ENCODE measurements at regions not wholly inside any gene's neighbourhood (a gene's known extent, or its start where the extent isn't known, plus 50 kb on each side); places are given as distances from the start of the nearest gene placed in this dataset.

DNA sequence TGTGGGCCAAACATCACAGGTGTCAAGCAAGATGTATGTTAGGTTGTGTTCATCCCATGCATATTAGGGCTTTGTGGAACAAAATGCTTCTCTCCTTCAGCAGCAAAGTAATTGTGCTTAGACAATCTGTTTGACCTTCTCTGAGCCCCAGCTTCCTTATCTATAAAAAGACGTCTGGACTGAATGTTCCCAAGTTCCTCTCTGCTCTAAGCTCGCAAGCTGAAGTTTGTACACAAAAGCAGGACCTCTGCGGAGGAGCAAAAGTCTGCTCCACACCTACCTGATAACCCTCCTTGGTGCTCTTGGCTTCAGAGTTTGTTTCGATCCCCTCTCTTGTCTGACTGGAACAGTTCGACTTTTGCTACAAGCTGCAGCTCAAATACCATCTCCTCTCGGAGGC, 95.7 kb upstream of the UBL3 start:
- peaks cover 13% of the 10 kb centered on the region for H3K4me1 ChIP-seq (ENCODE audit: insufficient read depth)
- Mint-ChIP-seq H3K4me3 (no peak overlapping the region), H3K36me3 (ENCODE audit: low read depth) (no peaks in the 10 kb centered on the region), H3K27me3 (ENCODE audit: insufficient read depth, low read depth, poor library complexity) (peaks cover 26% of the 10 kb centered on the region), H3K4me1 (peaks cover 26% of the 10 kb centered on the region), H3K27ac (no peak overlapping the region), H3K9me3 (no peaks in the 10 kb centered on the region)
- H3K27ac ChIP-seq (ENCODE audit: low read depth) = no peak overlapping the region
- no peak overlapping the region for H2AFZ ChIP-seq
- H3K9me2 ChIP-seq (ENCODE audit: insufficient read depth) = peaks cover 10% of the 10 kb centered on the region; the same call in 1 of the 2 replicates
- no peak overlapping the region for H3K4me2 ChIP-seq
- no peak for DNase-seq (ENCODE audit: low spot score)
- H3F3A ChIP-seq (replicated peaks; ENCODE audit: low read depth) = no peaks in the 10 kb centered on the region
- H3K36me3 ChIP-seq (ENCODE audit: insufficient read depth) = no peaks in the 10 kb centered on the region
- no peak for TF ChIP-seq CREB1 (CRISPR knock-in tag; IDR thresholded peaks at IDR 0.05; ENCODE audit: low read depth)
- TF ChIP-seq, protein P1, sequence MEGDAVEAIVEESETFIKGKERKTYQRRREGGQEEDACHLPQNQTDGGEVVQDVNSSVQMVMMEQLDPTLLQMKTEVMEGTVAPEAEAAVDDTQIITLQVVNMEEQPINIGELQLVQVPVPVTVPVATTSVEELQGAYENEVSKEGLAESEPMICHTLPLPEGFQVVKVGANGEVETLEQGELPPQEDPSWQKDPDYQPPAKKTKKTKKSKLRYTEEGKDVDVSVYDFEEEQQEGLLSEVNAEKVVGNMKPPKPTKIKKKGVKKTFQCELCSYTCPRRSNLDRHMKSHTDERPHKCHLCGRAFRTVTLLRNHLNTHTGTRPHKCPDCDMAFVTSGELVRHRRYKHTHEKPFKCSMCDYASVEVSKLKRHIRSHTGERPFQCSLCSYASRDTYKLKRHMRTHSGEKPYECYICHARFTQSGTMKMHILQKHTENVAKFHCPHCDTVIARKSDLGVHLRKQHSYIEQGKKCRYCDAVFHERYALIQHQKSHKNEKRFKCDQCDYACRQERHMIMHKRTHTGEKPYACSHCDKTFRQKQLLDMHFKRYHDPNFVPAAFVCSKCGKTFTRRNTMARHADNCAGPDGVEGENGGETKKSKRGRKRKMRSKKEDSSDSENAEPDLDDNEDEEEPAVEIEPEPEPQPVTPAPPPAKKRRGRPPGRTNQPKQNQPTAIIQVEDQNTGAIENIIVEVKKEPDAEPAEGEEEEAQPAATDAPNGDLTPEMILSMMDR (conservative IDR thresholded peaks at IDR 0.05; ENCODE audit: low read depth in 2 of 2) = no peak
- no peak for TF ChIP-seq STAT1 (IDR thresholded peaks at IDR 0.05; ENCODE audit: unreplicated experiment)
- TF ChIP-seq ZNF114 (CRISPR knock-in tag; IDR thresholded peaks at IDR 0.05) = no peak
- TF ChIP-seq, protein P2, sequence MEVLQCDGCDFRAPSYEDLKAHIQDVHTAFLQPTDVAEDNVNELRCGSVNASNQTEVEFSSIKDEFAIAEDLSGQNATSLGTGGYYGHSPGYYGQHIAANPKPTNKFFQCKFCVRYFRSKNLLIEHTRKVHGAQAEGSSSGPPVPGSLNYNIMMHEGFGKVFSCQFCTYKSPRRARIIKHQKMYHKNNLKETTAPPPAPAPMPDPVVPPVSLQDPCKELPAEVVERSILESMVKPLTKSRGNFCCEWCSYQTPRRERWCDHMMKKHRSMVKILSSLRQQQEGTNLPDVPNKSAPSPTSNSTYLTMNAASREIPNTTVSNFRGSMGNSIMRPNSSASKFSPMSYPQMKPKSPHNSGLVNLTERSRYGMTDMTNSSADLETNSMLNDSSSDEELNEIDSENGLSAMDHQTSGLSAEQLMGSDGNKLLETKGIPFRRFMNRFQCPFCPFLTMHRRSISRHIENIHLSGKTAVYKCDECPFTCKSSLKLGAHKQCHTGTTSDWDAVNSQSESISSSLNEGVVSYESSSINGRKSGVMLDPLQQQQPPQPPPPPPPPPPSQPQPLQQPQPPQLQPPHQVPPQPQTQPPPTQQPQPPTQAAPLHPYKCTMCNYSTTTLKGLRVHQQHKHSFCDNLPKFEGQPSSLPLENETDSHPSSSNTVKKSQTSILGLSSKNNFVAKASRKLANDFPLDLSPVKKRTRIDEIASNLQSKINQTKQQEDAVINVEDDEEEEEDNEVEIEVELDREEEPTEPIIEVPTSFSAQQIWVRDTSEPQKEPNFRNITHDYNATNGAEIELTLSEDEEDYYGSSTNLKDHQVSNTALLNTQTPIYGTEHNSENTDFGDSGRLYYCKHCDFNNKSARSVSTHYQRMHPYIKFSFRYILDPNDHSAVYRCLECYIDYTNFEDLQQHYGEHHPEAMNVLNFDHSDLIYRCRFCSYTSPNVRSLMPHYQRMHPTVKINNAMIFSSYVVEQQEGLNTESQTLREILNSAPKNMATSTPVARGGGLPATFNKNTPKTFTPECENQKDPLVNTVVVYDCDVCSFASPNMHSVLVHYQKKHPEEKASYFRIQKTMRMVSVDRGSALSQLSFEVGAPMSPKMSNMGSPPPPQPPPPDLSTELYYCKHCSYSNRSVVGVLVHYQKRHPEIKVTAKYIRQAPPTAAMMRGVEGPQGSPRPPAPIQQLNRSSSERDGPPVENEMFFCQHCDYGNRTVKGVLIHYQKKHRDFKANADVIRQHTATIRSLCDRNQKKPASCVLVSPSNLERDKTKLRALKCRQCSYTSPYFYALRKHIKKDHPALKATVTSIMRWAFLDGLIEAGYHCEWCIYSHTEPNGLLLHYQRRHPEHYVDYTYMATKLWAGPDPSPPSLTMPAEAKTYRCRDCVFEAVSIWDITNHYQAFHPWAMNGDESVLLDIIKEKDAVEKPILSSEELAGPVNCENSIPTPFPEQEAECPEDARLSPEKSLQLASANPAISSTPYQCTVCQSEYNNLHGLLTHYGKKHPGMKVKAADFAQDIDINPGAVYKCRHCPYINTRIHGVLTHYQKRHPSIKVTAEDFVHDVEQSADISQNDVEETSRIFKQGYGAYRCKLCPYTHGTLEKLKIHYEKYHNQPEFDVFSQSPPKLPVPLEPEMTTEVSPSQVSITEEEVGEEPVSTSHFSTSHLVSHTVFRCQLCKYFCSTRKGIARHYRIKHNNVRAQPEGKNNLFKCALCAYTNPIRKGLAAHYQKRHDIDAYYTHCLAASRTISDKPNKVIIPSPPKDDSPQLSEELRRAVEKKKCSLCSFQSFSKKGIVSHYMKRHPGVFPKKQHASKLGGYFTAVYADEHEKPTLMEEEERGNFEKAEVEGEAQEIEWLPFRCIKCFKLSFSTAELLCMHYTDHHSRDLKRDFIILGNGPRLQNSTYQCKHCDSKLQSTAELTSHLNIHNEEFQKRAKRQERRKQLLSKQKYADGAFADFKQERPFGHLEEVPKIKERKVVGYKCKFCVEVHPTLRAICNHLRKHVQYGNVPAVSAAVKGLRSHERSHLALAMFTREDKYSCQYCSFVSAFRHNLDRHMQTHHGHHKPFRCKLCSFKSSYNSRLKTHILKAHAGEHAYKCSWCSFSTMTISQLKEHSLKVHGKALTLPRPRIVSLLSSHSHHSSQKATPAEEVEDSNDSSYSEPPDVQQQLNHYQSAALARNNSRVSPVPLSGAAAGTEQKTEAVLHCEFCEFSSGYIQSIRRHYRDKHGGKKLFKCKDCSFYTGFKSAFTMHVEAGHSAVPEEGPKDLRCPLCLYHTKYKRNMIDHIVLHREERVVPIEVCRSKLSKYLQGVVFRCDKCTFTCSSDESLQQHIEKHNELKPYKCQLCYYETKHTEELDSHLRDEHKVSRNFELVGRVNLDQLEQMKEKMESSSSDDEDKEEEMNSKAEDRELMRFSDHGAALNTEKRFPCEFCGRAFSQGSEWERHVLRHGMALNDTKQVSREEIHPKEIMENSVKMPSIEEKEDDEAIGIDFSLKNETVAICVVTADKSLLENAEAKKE (CRISPR knock-in tag; IDR thresholded peaks at IDR 0.05) = no peak
- TF ChIP-seq, protein P3, sequence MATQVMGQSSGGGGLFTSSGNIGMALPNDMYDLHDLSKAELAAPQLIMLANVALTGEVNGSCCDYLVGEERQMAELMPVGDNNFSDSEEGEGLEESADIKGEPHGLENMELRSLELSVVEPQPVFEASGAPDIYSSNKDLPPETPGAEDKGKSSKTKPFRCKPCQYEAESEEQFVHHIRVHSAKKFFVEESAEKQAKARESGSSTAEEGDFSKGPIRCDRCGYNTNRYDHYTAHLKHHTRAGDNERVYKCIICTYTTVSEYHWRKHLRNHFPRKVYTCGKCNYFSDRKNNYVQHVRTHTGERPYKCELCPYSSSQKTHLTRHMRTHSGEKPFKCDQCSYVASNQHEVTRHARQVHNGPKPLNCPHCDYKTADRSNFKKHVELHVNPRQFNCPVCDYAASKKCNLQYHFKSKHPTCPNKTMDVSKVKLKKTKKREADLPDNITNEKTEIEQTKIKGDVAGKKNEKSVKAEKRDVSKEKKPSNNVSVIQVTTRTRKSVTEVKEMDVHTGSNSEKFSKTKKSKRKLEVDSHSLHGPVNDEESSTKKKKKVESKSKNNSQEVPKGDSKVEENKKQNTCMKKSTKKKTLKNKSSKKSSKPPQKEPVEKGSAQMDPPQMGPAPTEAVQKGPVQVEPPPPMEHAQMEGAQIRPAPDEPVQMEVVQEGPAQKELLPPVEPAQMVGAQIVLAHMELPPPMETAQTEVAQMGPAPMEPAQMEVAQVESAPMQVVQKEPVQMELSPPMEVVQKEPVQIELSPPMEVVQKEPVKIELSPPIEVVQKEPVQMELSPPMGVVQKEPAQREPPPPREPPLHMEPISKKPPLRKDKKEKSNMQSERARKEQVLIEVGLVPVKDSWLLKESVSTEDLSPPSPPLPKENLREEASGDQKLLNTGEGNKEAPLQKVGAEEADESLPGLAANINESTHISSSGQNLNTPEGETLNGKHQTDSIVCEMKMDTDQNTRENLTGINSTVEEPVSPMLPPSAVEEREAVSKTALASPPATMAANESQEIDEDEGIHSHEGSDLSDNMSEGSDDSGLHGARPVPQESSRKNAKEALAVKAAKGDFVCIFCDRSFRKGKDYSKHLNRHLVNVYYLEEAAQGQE (IDR thresholded peaks at IDR 0.05; ENCODE audit: unreplicated experiment) = no peak
- TF ChIP-seq, protein P4, sequence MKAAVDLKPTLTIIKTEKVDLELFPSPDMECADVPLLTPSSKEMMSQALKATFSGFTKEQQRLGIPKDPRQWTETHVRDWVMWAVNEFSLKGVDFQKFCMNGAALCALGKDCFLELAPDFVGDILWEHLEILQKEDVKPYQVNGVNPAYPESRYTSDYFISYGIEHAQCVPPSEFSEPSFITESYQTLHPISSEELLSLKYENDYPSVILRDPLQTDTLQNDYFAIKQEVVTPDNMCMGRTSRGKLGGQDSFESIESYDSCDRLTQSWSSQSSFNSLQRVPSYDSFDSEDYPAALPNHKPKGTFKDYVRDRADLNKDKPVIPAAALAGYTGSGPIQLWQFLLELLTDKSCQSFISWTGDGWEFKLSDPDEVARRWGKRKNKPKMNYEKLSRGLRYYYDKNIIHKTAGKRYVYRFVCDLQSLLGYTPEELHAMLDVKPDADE (IDR thresholded peaks at IDR 0.05) = no peak
- TF ChIP-seq EZH2phosphoT487 (IDR thresholded peaks at IDR 0.05; ENCODE audit: unreplicated experiment) = no peak
- TF ChIP-seq JUNB (IDR thresholded peaks at IDR 0.05; ENCODE audit: unreplicated experiment) = no peak
- no peak for TF ChIP-seq EZH2 (IDR thresholded peaks at IDR 0.05; ENCODE audit: low read depth, unreplicated experiment)
- no peak for TF ChIP-seq ZNF331 (CRISPR knock-in tag; IDR thresholded peaks at IDR 0.05; ENCODE audit: low read depth)
- no peak for TF ChIP-seq POLR2AphosphoS5 (IDR thresholded peaks at IDR 0.05; ENCODE audit: low read depth)
- TF ChIP-seq NANOG (IDR thresholded peaks at IDR 0.05; ENCODE audit: borderline replicate concordance) = no peak
- H3K79me2 ChIP-seq (replicated peaks; ENCODE audit: insufficient read depth) = no peaks in the 10 kb centered on the region
- peaks cover 6% of the 10 kb centered on the region; the same call in 1 of the 2 replicates for H3K27me3 ChIP-seq (ENCODE audit: insufficient read depth)
- no peaks in the 10 kb centered on the region for H4K20me1 ChIP-seq (replicated peaks; ENCODE audit: insufficient read depth)
- ATAC-seq = no peak
- H3K4me3 ChIP-seq = no peak overlapping the region

All from GM23338 (cell line).